HEK293 (cell line): ENCODE measurements at regions not wholly inside any gene's neighbourhood (a gene's known extent, or its start where the extent isn't known, plus 50 kb on each side); places are given as distances from the start of the nearest gene placed in this dataset.

Experiments
- CTCF ChIP-seq: fragments of 450-650 bp; formaldehyde crosslinking; IDR thresholded peaks from 2 replicates; pipeline ENCODE4 v1.5.1; 2016; ENCODE audit warnings: missing biosample characterization, missing genetic modification characterization
- MYNN ChIP-seq: fragments of 450-650 bp; formaldehyde crosslinking; IDR thresholded peaks from 2 replicates; pipeline ENCODE4 v1.5.1; 2016; ENCODE audit warnings: missing biosample characterization, missing genetic modification characterization, borderline replicate concordance
- YY1 ChIP-seq: fragments of 450-650 bp; formaldehyde crosslinking; IDR thresholded peaks from 2 replicates; pipeline ENCODE4 v1.5.1; 2018; ENCODE audit warnings: missing biosample characterization, missing genetic modification characterization
- ZBTB1 ChIP-seq: fragments of 450-650 bp; formaldehyde crosslinking; IDR thresholded peaks from 2 replicates; pipeline ENCODE4 v1.5.1; 2016; ENCODE audit warnings: missing biosample characterization, missing genetic modification characterization
- ZBTB7A ChIP-seq: fragments of 450-650 bp; formaldehyde crosslinking; IDR thresholded peaks from 2 replicates; pipeline ENCODE4 v1.5.1; 2016; ENCODE audit warnings: low read depth, missing biosample characterization, missing genetic modification characterization
- ZBTB8A ChIP-seq: fragments of 450-650 bp; formaldehyde crosslinking; IDR thresholded peaks from 2 replicates; pipeline ENCODE4 v1.5.1; 2016; ENCODE audit warnings: missing biosample characterization, missing genetic modification characterization
- ZFP37 ChIP-seq: fragments of 450-650 bp; formaldehyde crosslinking; IDR thresholded peaks from 2 replicates; pipeline ENCODE4 v1.5.1; 2016; ENCODE audit warnings: missing biosample characterization, missing genetic modification characterization
- ZFP41 ChIP-seq: fragments of 450-650 bp; formaldehyde crosslinking; IDR thresholded peaks from 2 replicates; pipeline ENCODE4 v1.5.1; 2016; ENCODE audit warnings: missing biosample characterization, missing genetic modification characterization, borderline replicate concordance
- ZNF211 ChIP-seq: fragments of 450-650 bp; formaldehyde crosslinking; IDR thresholded peaks from 2 replicates; pipeline ENCODE4 v1.5.1; 2016; ENCODE audit warnings: low read depth, missing biosample characterization, missing genetic modification characterization
- ZNF24 ChIP-seq: fragments of 450-650 bp; formaldehyde crosslinking; IDR thresholded peaks from 2 replicates; pipeline ENCODE4 v1.5.1; 2016; ENCODE audit warnings: missing biosample characterization, missing genetic modification characterization
- ZNF26 ChIP-seq: fragments of 450-650 bp; formaldehyde crosslinking; IDR thresholded peaks from 2 replicates; pipeline ENCODE4 v1.5.1; 2016; ENCODE audit warnings: missing biosample characterization, missing genetic modification characterization
- ZNF560 ChIP-seq: fragments of 450-650 bp; formaldehyde crosslinking; IDR thresholded peaks from 2 replicates; pipeline ENCODE4 v1.5.1; 2017; ENCODE audit warnings: missing biosample characterization, missing genetic modification characterization, borderline replicate concordance
- ZNF654 ChIP-seq: fragments of 450-650 bp; formaldehyde crosslinking; IDR thresholded peaks from 2 replicates; pipeline ENCODE4 v1.5.1; 2016; ENCODE audit warnings: low read depth, missing biosample characterization, missing genetic modification characterization
- ZNF768 ChIP-seq: fragments of 450-650 bp; formaldehyde crosslinking; IDR thresholded peaks from 2 replicates; pipeline ENCODE4 v1.5.1; 2018; ENCODE audit warnings: missing biosample characterization, mild to moderate bottlenecking, missing genetic modification characterization

GRCh38 chr9:80934095-80934494 lies 755.3 kb downstream of the TLE1 start:
- TF ChIP-seq ZNF560 (tag by site-specific recombination) (no peak), CTCF (tag by site-specific recombination) (no peak), YY1 (tag by site-specific recombination) (no peak), ZNF654 (no peak), ZNF768 (tag by site-specific recombination) (no peak), ZNF24 (tag by site-specific recombination) (no peak), MYNN (tag by site-specific recombination) (no peak), ZBTB8A (tag by site-specific recombination) (no peak), ZNF26 (no peak), ZBTB7A (no peak), ZFP41 (no peak), ZBTB1 (tag by site-specific recombination) (no peak), ZFP37 (tag by site-specific recombination) (no peak), ZNF211 (no peak)
